GM12874 (cell line): ENCODE measurements at regions not wholly inside any gene's neighbourhood (a gene's known extent, or its start where the extent isn't known, plus 50 kb on each side); places are given as distances from the start of the nearest gene placed in this dataset.

Experiments used
- CTCF ChIP-seq: IDR thresholded peaks from 2 replicates; pipeline ENCODE4 v1.5.1; 2011; ENCODE audit warnings: low read depth, mild to moderate bottlenecking, control low read depth, low read length, moderate library complexity; ENCODE audit not compliant: insufficient read depth

- TF ChIP-seq CTCF, result no peak
These were observed 59.9 kb upstream of the FAM241A start for GRCh38 chr4:112085156-112086035.

GRCh38 chr4:112086036-112086434, 59.2 kb upstream of the FAM241A start:
- TF ChIP-seq CTCF, result no peak

GRCh38 chr4:112093636-112094202, 51.5 kb upstream of the FAM241A start:
- no peak for TF ChIP-seq CTCF

GRCh38 chr4:112094330-112094729, 50.9 kb upstream of the FAM241A start:
- no peak for TF ChIP-seq CTCF
